H54 (cell line): ENCODE measurements at regions not wholly inside any gene's neighbourhood (a gene's known extent, or its start where the extent isn't known, plus 50 kb on each side); places are given as distances from the start of the nearest gene placed in this dataset.
"Not testable (repeated sequence)": the region's sequence is repeated elsewhere in the genome, so short reads cannot be mapped to it uniquely, and the experiment has no call there.

Source experiments
- DNase-seq: peaks from one replicate; pipeline ENCODE4 v3.0.0; 2011; ENCODE audit warnings: low spot score, mixed read lengths; ENCODE audit not compliant: insufficient read length
- FAIRE-seq: peaks from 3 replicates; lab custom pipeline; 2011; peaks lifted over from hg19 to GRCh38; lab: Jason Lieb, UNC
- POLR2A ChIP-seq: IDR thresholded peaks from 2 replicates; pipeline ENCODE4 v1.6.1; 2011; ENCODE audit warnings: low read depth, mild to moderate bottlenecking, low read length

- FAIRE-seq = no peak
- DNase-seq = no peak
- TF ChIP-seq POLR2A = no peak
Measured at GRCh38 chr4:159566786-159567185, 463.9 kb downstream of the RAPGEF2 start.

GRCh38 chr4:159577241-159577640 lies 474.4 kb downstream of the RAPGEF2 start:
- DNase-seq (no peak), FAIRE-seq (no peak)
- TF ChIP-seq POLR2A = no peak

DNA sequence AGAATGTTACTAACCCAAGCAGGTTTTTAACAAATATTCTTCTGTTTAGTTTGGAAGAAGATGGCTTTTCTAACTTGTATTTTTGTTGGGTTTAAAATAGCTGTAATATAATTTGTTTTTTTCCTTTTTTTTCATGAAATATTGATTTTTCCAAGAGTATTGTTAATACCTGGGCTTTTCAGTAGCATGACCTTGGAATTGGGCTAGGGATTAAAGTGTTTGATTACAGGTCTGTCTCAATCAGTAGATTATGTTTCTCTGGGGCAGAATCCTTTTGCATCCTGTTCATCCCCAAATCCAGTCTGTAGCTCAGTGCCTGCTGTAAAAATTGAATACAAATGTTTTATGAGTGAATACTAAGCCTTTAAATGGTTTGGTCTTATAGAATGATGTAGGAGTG lies 479.8 kb downstream of the RAPGEF2 start:
- DNase-seq (no peak), FAIRE-seq (no peak)
- no peak for TF ChIP-seq POLR2A

- no peak for TF ChIP-seq POLR2A
- FAIRE-seq = no peak
- DNase-seq = no peak
Measured at GRCh38 chr4:159592898-159593556, 490.1 kb downstream of the RAPGEF2 start.

GRCh38 chr4:159593681-159594080 lies 490.8 kb downstream of the RAPGEF2 start:
- DNase-seq (no peak), FAIRE-seq (no peak)
- TF ChIP-seq POLR2A = no peak

DNA sequence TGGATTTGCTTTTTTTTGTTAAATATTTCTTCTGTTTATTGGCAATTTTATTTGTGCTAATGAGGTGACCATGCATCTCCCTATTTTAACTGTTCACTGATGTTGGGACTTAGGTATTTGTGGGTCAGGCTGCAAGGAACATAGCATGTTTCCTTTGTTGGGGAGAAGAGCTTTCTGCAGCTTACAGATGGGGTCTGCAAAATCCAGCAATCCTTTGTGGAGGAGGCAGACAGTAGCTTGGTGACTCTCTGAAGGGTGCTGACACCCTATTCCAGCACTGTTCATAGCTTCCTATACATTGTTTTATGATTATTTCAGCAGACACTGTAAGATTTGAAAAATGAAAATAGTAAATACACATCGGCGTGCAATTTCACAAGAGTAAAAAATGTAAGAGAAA lies 491.7 kb downstream of the RAPGEF2 start:
- FAIRE-seq (no peak), DNase-seq (no peak)
- TF ChIP-seq POLR2A = no peak

- DNase-seq = not testable (repeated sequence)
Measured at GRCh38 chr4:159595101-159595500, 492.2 kb downstream of the RAPGEF2 start.

DNA sequence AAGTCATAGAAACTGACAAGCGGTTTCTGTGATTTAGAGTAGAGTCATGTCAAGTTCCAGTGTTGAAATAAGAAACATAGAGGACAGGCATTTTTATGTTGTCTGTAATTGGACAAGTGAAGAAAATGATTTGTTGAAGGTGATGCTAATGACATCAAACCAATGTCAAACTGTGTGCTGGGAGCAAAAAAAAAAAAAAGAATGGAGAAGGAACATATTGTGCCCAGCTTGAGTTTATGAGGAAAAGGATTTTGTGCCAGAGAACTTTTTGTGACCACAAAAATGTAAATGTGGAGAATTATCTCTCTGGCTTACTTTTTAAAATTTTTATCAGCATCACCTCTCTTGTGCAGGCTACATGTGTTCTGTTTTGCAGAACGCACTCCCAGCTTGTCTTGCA lies 495.7 kb downstream of the RAPGEF2 start:
- DNase-seq (no peak), FAIRE-seq (no peak)

More at GRCh38 chr4:159595101-159595500, 492.2 kb downstream of the RAPGEF2 start:
- FAIRE-seq = not testable (repeated sequence)

DNA sequence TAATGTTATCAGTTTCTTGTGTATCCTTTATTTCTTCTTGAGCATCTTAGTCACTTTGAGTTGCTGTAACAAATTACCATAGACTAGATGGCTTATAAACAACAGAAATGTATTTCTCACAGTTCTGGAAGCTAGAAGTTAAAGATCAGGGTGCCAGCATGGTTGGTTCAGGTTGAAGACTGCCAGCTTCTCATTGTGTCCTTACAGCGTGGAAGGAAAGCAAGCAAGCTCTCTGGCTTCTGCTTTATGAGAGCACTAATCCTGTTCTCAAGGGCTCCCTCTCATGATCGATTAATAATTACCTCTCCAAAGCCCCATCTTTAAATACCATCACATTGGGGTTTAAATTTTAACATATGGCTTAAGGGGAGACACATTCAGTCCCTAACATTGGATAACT lies 497.2 kb downstream of the RAPGEF2 start:
- DNase-seq (no peak), FAIRE-seq (no peak)
- no peak for TF ChIP-seq POLR2A

More for the DNA sequence above, 495.7 kb downstream of the RAPGEF2 start:
- no peak for TF ChIP-seq POLR2A

GRCh38 chr4:159604781-159605180 lies 501.9 kb downstream of the RAPGEF2 start:
- no peak for DNase-seq
- no peak for FAIRE-seq
- no peak for TF ChIP-seq POLR2A

- FAIRE-seq (no peak), DNase-seq (no peak)
- TF ChIP-seq POLR2A = no peak
Measured at GRCh38 chr4:159606835-159607234, 504.0 kb downstream of the RAPGEF2 start.

DNA sequence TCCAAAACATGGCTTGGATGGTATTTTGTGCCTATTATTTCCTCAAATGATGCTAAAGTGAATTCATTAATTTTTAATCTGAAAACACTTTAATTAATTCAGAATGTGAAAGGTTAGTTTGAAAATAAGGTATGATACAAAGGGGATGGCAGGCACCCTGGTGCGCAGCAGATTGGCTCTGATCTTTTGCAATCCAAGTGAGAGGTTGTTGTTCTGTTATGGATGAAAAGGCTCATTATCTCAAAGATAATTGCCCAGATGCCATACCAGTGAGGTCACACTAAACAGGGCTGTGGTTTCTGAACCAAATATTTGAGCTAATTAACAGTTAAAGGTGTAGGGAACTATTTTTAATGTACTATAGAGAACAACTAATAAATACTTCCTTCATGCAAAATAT lies 504.9 kb downstream of the RAPGEF2 start:
- DNase-seq = no peak
- FAIRE-seq = no peak
- TF ChIP-seq POLR2A = no peak

GRCh38 chr4:159608436-159608835 lies 505.6 kb downstream of the RAPGEF2 start:
- DNase-seq (no peak), FAIRE-seq (no peak)
- no peak for TF ChIP-seq POLR2A

DNA sequence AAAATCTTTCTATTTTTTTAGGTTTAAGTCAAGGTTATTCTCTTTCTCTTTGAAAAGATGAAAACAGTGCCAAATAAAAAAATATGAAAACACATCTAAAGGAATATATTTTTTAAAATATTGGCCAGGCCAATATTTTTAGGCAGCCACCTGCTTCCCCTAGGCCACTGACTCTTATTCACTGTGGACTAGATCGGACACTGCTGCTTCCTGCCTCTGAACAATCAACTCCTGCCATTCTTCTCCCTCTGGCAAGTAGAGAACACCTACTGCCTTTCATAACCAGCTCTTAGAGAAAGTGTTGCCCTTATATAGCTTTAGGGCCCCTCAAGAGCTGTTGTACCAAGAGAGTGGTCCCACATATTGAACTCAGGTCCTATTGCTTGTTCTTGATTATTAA lies 529.2 kb downstream of the RAPGEF2 start:
- DNase-seq = no peak
- no peak for FAIRE-seq
- TF ChIP-seq POLR2A = no peak

GRCh38 chr4:159639671-159640323 lies 536.9 kb downstream of the RAPGEF2 start:
- FAIRE-seq = no peak
- no peak for TF ChIP-seq POLR2A
- no peak for DNase-seq
